HAP-1 (cell line): ENCODE measurements at regions not wholly inside any gene's neighbourhood (a gene's known extent, or its start where the extent isn't known, plus 50 kb on each side); places are given as distances from the start of the nearest gene placed in this dataset.

Experiments
- DNase-seq, 2 experiments: peaks; one replicate each; pipeline ENCODE4 v3.0.0-alpha.2; 2016 to 2020; ENCODE audit warnings: low spot score in 2 of 2
- H3K27me3 ChIP-seq: fragments of 250-450 bp; sonication (Bioruptor Pico); 2 replicates; pipeline ENCODE4 v1.5.1; 2020; ENCODE audit warnings: low read depth, mild to moderate bottlenecking, moderate library complexity
- H3K36me3 ChIP-seq: fragments of 250-450 bp; sonication (Bioruptor Pico); replicated peaks from 2 replicates; pipeline ENCODE4 v1.5.1; 2020; ENCODE audit warnings: mild to moderate bottlenecking
- H3K4me1 ChIP-seq: fragments of 250-450 bp; sonication (Bioruptor Pico); 2 replicates; pipeline ENCODE4 v1.5.1; 2020; ENCODE audit warnings: mild to moderate bottlenecking
- H3K4me3 ChIP-seq: fragments of 250-450 bp; sonication (Bioruptor Pico); 2 replicates; pipeline ENCODE4 v1.5.1; 2020; ENCODE audit warnings: mild to moderate bottlenecking, moderate library complexity
- H3K9me3 ChIP-seq: fragments of 250-450 bp; sonication (Bioruptor Pico); 2 replicates; pipeline ENCODE4 v1.5.1; 2020; ENCODE audit warnings: mild to moderate bottlenecking, moderate library complexity
- in situ Hi-C: fragments of 300-500 bp; cut with MboI; formaldehyde crosslinking; loops from 3 replicates; pipeline ENCODE4 v1.14.3; 2020; ENCODE audit warnings: low sequenced_read_pairs, inconsistent platforms, mixed read lengths

DNA sequence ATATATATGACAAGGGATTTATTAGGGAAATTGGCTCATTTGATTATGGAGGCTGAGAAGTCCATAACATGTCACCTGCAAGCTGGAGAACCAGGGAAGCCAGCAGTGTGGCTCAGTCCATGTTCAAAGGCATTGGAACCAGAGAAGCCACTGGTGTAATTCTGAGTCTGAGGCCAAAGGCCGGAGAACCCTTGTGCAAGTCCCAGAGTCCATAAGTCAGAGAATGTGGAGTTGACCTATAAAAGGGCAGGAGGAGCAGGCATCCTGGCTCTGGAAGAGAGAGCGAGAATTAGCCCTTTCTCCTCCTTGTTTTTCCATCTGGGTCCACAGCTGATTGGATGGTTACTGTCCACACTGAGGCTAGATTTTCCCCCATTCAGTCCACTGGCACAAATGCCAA lies 319.8 kb downstream of the IGSF11 start:
- Histone ChIP-seq H3K4me3 (no peak overlapping the region), H3K9me3 (no peaks in the 10 kb centered on the region; the same call in 1 of the 2 replicates), H3K4me1 (no peaks in the 10 kb centered on the region), H3K36me3 (no peaks in the 10 kb centered on the region), H3K27me3 (no peaks in the 10 kb centered on the region)
- DNase-seq = no peak
- in situ Hi-C loops = no loop called here

DNA sequence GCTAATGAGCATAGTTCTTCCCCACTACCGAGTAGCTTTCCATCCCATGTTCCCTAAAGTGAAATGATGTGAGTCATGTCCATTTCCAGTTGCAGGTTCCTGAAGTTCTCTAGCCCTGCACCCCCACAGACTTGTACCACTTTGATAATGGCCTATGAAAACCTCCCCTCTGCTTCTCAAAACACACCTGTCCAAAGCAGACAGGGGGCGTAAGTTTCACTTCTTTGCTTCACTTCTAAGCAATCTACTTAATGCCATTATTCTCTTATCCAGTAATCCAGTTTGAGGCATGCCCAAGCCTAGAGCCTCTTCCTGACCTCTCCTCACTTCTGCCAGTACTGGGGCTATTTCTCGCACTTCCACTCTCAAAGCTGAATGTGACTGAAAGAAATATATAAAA lies 305.1 kb downstream of the IGSF11 start:
- H3K4me3 ChIP-seq = no peak overlapping the region
- DNase-seq = no peak
- no peaks in the 10 kb centered on the region for H3K4me1 ChIP-seq
- no peaks in the 10 kb centered on the region for H3K9me3 ChIP-seq
- no peaks in the 10 kb centered on the region for H3K27me3 ChIP-seq
- no peaks in the 10 kb centered on the region for H3K36me3 ChIP-seq
- in situ Hi-C loops = no loop called here

DNA sequence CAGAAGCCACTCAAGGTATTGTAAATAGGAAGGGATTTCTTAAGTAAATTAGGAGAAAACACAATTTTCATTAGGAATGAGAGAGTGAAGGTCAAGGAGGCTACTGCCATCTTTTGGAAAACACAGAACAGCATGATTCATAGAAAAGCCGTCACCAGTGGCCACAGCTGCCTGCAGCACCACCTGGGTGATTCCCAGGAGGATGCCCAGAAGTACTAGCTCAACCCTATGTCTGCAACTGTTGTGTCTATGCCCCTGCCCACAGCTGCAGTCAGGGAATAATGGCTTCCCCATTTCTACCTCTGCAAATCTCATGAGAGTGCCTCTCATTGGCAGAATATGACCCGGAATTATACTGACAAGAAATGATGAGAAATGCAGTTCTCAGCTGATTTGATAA lies 300.0 kb downstream of the IGSF11 start:
- H3K4me1 ChIP-seq = no peaks in the 10 kb centered on the region
- no peak overlapping the region for H3K4me3 ChIP-seq
- no peaks in the 10 kb centered on the region for H3K27me3 ChIP-seq
- in situ Hi-C loops = no loop called here
- DNase-seq = no peak
- no peaks in the 10 kb centered on the region for H3K9me3 ChIP-seq
- no peaks in the 10 kb centered on the region for H3K36me3 ChIP-seq

DNA sequence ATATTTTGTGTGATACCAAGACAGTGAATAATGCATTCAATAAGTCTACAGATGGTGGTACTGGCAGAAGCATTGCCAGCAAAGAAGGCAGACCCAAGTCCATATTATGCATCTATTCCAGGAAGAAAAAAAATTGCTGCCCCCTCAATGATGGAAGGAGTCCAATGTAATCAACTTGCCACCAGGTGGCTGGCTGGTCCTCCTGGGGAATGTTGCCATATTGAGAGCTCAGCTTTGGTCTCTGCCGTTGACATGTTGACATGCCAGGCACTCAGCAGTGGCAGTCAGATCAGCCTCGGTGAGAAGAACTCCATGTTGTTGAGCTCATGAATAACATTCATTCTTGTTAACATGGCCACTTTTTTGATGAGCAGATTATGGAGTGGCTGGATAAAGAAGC lies 298.5 kb downstream of the IGSF11 start:
- H3K36me3 ChIP-seq = no peaks in the 10 kb centered on the region
- no peaks in the 10 kb centered on the region; the same call in 1 of the 2 replicates for H3K9me3 ChIP-seq
- no peaks in the 10 kb centered on the region for H3K27me3 ChIP-seq
- no peak for DNase-seq
- in situ Hi-C loops = no loop called here
- no peak overlapping the region for H3K4me3 ChIP-seq
- no peaks in the 10 kb centered on the region for H3K4me1 ChIP-seq

DNA sequence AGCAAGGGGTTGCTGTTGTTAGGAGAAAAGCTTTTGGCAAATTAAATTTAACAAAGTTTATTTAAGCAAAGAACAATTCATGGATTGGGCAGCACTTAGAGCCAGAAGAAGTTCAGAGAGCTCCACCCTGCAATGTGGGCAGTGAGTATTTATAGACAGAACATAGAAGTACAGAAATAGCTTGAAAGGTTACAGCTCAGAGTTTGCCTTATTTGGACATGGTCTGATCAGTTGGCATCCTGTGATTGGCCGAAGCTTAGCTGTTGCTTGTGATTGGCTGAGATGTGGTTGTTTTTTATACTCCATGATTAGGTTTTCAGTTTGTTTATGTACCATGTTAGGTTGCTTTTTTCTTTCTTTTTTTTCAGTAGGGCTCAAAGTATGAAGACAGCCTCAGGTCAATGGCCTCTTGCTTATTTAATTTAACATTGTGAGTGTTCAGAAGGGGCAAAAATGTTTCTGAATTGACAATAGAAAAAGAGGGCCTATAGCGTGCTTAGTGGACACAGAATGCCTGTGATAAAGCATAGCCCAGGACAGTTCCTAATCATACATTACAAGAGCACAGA lies 293.8 kb downstream of the IGSF11 start:
- in situ Hi-C loops = no loop called here
- H3K4me1 ChIP-seq = no peaks in the 10 kb centered on the region
- H3K36me3 ChIP-seq = no peaks in the 10 kb centered on the region
- DNase-seq = no peak
- no peaks in the 10 kb centered on the region; the same call in 1 of the 2 replicates for H3K9me3 ChIP-seq
- no peak overlapping the region for H3K4me3 ChIP-seq
- H3K27me3 ChIP-seq = no peaks in the 10 kb centered on the region

DNA sequence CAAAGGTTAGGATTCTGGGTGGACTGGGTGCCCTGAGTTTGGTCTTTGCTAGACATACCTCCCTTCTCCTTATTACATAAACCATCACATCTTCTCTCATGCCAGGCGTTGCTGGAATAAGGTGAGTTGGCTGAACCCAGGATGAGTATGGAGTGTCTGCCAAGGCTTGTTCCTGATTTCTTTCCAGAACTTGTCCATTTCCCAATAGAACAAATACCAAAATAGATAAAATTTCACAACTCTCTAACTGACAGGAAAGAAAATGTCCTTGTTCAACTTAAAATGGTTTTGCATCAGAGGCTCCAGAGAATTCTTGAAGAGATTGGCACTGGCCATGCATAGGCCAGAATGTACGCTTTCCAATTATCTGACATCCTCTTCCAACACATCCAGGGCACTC lies 291.9 kb downstream of the IGSF11 start:
- no peaks in the 10 kb centered on the region; the same call in 1 of the 2 replicates for H3K9me3 ChIP-seq
- in situ Hi-C loops = no loop called here
- DNase-seq = no peak
- no peak overlapping the region for H3K4me3 ChIP-seq
- no peaks in the 10 kb centered on the region for H3K4me1 ChIP-seq
- H3K27me3 ChIP-seq = no peaks in the 10 kb centered on the region
- H3K36me3 ChIP-seq = no peaks in the 10 kb centered on the region

DNA sequence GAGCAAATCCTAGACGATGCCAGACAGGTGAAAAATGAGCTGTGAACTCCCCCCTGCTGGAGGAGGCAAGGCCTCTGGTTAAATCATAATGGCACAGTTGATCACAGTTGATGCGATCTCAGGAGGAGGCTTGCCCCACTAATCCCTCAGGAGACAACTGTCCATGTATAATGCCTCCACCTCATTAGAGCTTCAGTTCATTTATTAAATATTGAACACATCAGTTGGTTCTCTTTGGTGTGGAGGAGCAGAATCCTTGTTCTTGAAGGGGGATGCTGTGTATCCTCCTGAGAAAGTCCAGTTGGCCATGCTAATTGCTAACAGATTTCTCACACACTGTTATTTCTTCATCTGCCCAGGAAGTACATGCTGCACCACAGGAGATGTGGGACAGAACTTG lies 290.5 kb downstream of the IGSF11 start:
- Histone ChIP-seq H3K4me3 (no peak overlapping the region), H3K4me1 (no peaks in the 10 kb centered on the region), H3K9me3 (no peaks in the 10 kb centered on the region; the same call in 1 of the 2 replicates), H3K36me3 (no peaks in the 10 kb centered on the region), H3K27me3 (no peaks in the 10 kb centered on the region)
- in situ Hi-C loops = no loop called here
- no peak for DNase-seq

DNA sequence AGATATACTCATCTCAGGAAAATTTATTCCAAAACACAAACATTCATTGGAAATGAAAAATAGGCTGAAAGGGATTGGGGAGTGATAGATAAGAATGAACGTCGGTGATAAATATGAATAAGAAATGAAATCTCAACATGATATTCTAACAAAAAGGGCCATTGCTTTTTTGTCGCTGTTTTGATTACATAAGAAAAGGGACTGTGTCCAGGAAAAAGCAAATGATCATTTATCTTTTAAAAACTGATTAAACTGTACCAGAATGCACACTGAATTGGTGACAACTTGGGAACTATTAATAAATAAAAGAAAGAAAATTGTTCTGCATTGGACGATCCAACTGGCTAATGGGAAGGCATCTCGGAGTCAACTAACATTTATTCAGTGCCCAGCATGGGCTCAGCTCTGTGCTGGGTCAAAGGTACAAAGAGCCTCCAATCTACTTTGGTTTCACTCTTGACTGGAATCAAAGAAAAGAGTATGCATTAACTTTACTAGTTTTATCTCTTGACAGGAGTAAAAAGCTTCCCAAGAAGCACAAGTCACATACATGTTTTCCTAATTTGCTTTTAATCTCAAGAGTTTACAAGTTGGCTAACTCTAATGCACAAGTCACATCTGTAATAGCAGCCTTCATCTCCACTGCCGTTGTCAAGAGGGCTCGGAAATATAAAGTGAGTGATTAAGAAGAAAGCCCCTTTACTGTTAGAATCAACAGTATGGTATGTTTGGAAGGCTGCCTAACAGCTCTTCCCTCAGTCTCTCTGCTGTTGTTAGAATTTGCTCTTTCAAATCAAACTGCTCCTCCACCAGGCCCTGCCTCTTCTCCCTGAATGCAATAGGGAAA lies 280.0 kb downstream of the IGSF11 start:
- H3K9me3 ChIP-seq = no peaks in the 10 kb centered on the region
- H3K36me3 ChIP-seq = no peaks in the 10 kb centered on the region
- H3K27me3 ChIP-seq = no peaks in the 10 kb centered on the region
- in situ Hi-C loops = no loop called here
- peaks cover 8% of the 10 kb centered on the region for H3K4me1 ChIP-seq
- DNase-seq = no peak
- H3K4me3 ChIP-seq = no peak overlapping the region

DNA sequence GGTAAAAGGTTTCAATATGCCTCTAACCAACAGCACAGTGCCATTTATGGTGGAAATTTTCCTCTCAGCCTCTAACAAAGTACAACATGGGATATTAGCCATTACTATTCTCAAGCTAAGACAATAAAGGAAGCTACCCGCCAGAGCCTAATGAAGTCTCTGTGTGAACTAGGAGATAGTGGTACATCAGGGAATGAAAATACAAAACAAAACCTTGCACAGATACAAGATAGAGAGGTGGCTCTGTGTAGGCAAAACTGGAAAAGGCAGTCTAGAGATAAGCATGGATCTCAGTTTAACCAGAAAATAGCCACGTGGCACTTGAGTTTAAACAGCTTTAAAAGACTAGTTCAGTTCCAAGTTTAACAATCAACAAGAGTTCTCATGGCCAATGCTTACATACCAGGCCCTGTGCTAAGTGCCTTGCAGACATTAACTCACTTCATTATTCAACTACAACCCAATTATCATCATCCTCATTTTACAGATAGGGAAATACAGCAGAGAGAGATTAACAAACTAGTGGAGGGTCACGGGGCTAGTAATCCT lies 279.3 kb downstream of the IGSF11 start:
- no peaks in the 10 kb centered on the region for H3K27me3 ChIP-seq
- H3K36me3 ChIP-seq = no peaks in the 10 kb centered on the region
- no peaks in the 10 kb centered on the region for H3K9me3 ChIP-seq
- no peak for DNase-seq
- peaks cover 15% of the 10 kb centered on the region for H3K4me1 ChIP-seq
- in situ Hi-C loops = no loop called here
- no peak overlapping the region for H3K4me3 ChIP-seq

DNA sequence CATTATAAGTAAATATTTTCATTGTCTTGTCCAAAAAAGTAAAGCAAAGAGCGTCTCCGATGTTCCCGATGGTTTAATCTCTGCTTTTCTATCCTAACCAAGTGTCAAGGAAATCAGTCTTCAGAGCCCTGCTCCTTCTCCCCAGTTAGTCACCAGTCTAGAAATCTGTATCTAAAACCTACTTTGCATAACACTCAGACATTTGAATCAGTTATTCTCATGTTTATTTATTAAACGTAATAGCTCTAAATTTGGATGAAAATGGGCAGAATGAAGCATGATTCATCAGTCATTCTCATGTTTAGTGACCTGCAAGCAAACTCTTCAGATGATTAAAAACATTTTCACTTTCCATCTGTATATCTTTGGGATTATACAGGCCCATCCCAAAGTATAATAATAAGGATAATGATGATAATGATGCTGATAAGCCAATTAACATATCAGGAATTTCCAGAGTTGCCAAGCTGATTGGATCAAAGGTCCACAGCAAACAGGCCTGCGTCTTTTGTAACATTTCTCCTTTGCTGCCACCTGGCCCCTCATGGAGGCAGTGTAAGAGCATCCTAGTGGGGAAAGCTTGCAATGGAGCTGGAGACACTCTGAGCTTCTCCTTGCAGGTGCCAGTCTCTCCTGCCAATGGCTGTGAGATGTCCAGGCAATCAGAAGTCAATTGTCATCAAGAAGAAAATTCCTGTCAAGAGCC lies 273.9 kb downstream of the IGSF11 start:
- DNase-seq = peak; percentile 80 to 96
- in situ Hi-C loops = no loop called here
- no peaks in the 10 kb centered on the region for H3K36me3 ChIP-seq
- H3K27me3 ChIP-seq = no peaks in the 10 kb centered on the region
- H3K4me3 ChIP-seq = no peak overlapping the region
- peaks cover 26% of the 10 kb centered on the region for H3K4me1 ChIP-seq
- no peaks in the 10 kb centered on the region for H3K9me3 ChIP-seq

DNA sequence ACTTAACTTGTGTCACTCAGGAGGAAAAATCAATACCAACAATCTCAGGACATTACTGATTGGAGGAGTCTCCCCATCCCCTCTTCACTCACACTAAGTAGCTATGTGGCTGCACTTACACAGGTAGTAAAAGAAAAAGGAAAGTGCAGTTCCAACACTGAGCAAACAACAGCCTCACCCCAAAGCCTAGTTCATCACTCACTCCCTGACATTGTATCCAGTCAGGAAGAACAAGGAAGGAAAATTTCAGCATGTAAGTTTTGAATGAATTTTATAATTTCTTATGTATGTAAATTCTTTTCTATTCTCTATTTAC lies 273.4 kb downstream of the IGSF11 start:
- in situ Hi-C loops = no loop called here
- peaks cover 26% of the 10 kb centered on the region for H3K4me1 ChIP-seq
- no peak for DNase-seq
- H3K27me3 ChIP-seq = no peaks in the 10 kb centered on the region
- H3K4me3 ChIP-seq = no peak overlapping the region
- H3K36me3 ChIP-seq = no peaks in the 10 kb centered on the region
- H3K9me3 ChIP-seq = no peaks in the 10 kb centered on the region

DNA sequence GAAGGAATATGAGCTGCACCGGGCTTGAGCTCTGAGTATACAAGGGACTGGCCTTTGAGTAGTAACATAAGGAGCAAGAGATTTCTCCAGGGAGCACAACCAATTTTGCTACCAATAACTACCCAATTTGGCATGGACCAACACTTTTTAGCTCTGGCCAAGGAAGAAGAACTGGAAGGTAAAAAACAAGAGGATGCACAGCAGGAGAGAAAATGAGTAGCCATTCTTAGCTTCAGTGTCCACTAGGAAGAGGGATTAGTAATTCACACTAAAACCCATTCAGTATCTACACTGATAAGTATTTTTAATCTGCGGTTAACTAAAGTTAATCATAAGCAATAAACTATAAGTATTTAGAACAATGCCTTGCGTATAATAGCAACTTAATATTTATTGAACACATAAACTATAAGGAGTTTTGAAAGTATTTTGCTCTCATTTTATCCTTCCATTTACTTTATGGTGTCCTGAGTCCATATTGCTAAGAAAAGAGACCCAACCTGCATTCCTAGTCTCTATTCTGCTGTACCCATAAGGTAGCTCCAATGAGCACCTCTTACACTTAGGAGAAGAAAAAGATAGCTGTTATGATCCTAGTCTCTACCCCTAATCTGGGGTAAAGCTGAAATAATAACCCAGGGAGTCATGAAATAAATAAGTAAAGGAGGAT lies 268.9 kb downstream of the IGSF11 start:
- in situ Hi-C loops = no loop called here
- Histone ChIP-seq H3K9me3 (no peaks in the 10 kb centered on the region), H3K27me3 (no peaks in the 10 kb centered on the region), H3K4me1 (peaks cover 10% of the 10 kb centered on the region), H3K4me3 (no peak overlapping the region), H3K36me3 (no peaks in the 10 kb centered on the region)
- no peak for DNase-seq

DNA sequence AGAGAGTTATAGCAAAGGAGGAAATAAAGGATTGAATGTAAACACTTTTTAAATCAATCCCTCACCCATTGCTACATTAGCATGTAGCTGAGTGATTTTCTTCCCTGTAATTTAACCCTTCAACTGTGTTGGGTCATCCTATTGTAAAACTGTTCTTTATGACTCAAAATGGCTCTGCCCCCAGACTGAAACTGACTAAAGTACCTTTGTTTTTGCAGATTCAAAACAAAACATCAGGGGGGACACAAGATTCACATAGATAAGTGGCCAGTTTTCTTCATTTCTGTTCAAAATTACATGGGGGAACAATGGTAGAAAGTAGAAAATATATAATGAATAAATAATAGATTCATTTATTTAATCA lies 268.4 kb downstream of the IGSF11 start:
- no peaks in the 10 kb centered on the region for H3K36me3 ChIP-seq
- in situ Hi-C loops = no loop called here
- H3K27me3 ChIP-seq = no peaks in the 10 kb centered on the region
- peaks cover 7% of the 10 kb centered on the region for H3K4me1 ChIP-seq
- no peaks in the 10 kb centered on the region for H3K9me3 ChIP-seq
- no peak for DNase-seq
- H3K4me3 ChIP-seq = no peak overlapping the region

DNA sequence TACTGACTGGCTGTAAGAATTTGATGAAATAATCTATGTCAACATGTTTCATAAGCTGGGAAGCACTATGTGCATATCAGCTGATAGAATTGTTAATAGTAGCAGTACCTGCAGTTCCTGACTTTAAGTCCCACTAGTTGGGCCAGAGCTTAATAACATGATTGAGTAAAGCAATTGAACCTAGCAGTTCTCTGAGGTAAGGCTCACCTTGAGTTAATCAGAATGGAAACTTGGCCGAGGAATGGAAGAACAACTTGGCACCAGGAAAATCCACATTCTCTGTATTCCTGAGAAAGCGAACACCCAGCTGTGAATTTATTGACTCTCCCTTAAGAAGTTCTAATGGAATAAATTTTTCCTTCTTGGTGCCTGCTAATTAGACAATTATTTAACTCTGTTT lies 262.6 kb downstream of the IGSF11 start:
- Histone ChIP-seq H3K9me3 (no peaks in the 10 kb centered on the region), H3K4me3 (no peak overlapping the region), H3K36me3 (no peaks in the 10 kb centered on the region), H3K4me1 (no peaks in the 10 kb centered on the region), H3K27me3 (no peaks in the 10 kb centered on the region)
- in situ Hi-C loops = no loop called here
- DNase-seq = no peak
